HepG2 (cell line): ENCODE measurements at regions not wholly inside any gene's neighbourhood (a gene's known extent, or its start where the extent isn't known, plus 50 kb on each side); places are given as distances from the start of the nearest gene placed in this dataset.
"Not testable (repeated sequence)": the region's sequence is repeated elsewhere in the genome, so short reads cannot be mapped to it uniquely, and the experiment has no call there.

Source experiments
- ARHGAP35 ChIP-seq: sonication (generic); formaldehyde crosslinking; IDR thresholded peaks from 2 replicates; pipeline ENCODE4 v1.9.0; 2022; ENCODE audit warnings: mild to moderate bottlenecking, inconsistent platforms, moderate library complexity, missing genetic modification reagents, borderline replicate concordance
- ATF1 ChIP-seq: IDR thresholded peaks from 2 replicates; pipeline ENCODE4 v1.6.1; 2016; ENCODE audit warnings: mild to moderate bottlenecking, control low read depth
- ATF6 ChIP-seq: sonication (generic); formaldehyde crosslinking; conservative IDR thresholded peaks from 2 replicates; pipeline ENCODE4 v1.4.0; 2020; ENCODE audit warnings: missing genetic modification reagents
- CTCF ChIP-seq: sonication (generic); formaldehyde crosslinking; IDR thresholded peaks from 2 replicates; pipeline ENCODE4 v1.5.0; 2020; ENCODE audit warnings: mild to moderate bottlenecking, missing genetic modification reagents, moderate library complexity
- HOXA7 ChIP-seq: sonication (generic); formaldehyde crosslinking; IDR thresholded peaks from 2 replicates; pipeline ENCODE4 v1.8.1; 2022; ENCODE audit warnings: mild to moderate bottlenecking, missing genetic modification reagents, moderate library complexity
- MAX ChIP-seq: IDR thresholded peaks from 2 replicates; pipeline ENCODE4 v1.6.1; 2012; ENCODE audit warnings: inconsistent platforms
- NR2C2 ChIP-seq: sonication (generic); formaldehyde crosslinking; IDR thresholded peaks from 2 replicates; pipeline ENCODE4 v1.4.0; 2020; ENCODE audit warnings: missing genetic modification reagents, mild to moderate bottlenecking, moderate library complexity, borderline replicate concordance
- POLR2A ChIP-seq, 2 experiments: IDR thresholded peaks; 2 replicates each; pipeline ENCODE4 v1.6.1; 2011; ENCODE audit warnings: low read depth in 2 of 2, low read length in 2 of 2, mild to moderate bottlenecking in 1 of 2, moderate library complexity in 1 of 2; ENCODE audit not compliant: insufficient read depth in 1 of 2
- THRA ChIP-seq: sonication (generic); formaldehyde crosslinking; IDR thresholded peaks from 2 replicates; pipeline ENCODE4 v1.4.0; 2020; ENCODE audit warnings: missing genetic modification reagents, borderline replicate concordance

- TF ChIP-seq HOXA7 (CRISPR knock-in tag); MAX; ATF6 (CRISPR knock-in tag); ATF1 (CRISPR knock-in tag); THRA (CRISPR knock-in tag); POLR2A (IDR thresholded peaks at IDR 0.05; ENCODE audit: insufficient read depth in 1 of 2, low read depth in 2 of 2, low read length in 2 of 2); NR2C2 (CRISPR knock-in tag); CTCF; ARHGAP35: not testable (repeated sequence)
Observed at GRCh38 chr14:19094731-19095130, 127.5 kb downstream of the POTEM start.
